GM12891 (cell line): ENCODE measurements at regions not wholly inside any gene's neighbourhood (a gene's known extent, or its start where the extent isn't known, plus 50 kb on each side); places are given as distances from the start of the nearest gene placed in this dataset.

Source experiments
- POLR2A ChIP-seq: IDR thresholded peaks from 2 replicates; pipeline ENCODE4 v1.6.1; 2011; ENCODE audit warnings: low read depth, low read length, control low read depth
- POLR2AphosphoS5 ChIP-seq: IDR thresholded peaks from 2 replicates; pipeline ENCODE4 v1.6.1; 2011; ENCODE audit warnings: low read depth, low read length, control low read depth

- TF ChIP-seq POLR2A (no peak), POLR2AphosphoS5 (no peak)
Observed at GRCh38 chr5:24714746-24715145, 70.0 kb upstream of the CDH10 start.
